AG10803 (cell line): ENCODE measurements at regions not wholly inside any gene's neighbourhood (a gene's known extent, or its start where the extent isn't known, plus 50 kb on each side); places are given as distances from the start of the nearest gene placed in this dataset.

Experiments
- DNase-seq: peaks from one replicate; pipeline ENCODE4 v3.0.0; 2010; ENCODE audit warnings: low read depth
- H3K4me3 ChIP-seq: 2 replicates; pipeline ENCODE4 v1.5.1; 2011; ENCODE audit warnings: mild to moderate bottlenecking, low read length, control low read depth
- TF ChIP-seq, protein P1 (sequence below): conservative IDR thresholded peaks from 2 replicates; pipeline ENCODE4 v1.5.1; 2011; ENCODE audit warnings: mild to moderate bottlenecking, low read length, control low read depth, inconsistent platforms

GRCh38 chr6:14499841-14500240 lies 382.3 kb downstream of the CD83 start:
- peak; percentile 90 for DNase-seq
- peak overlapping the region; percentile 23; the same call in 1 of the 2 replicates for H3K4me3 ChIP-seq
- TF ChIP-seq, protein P1, sequence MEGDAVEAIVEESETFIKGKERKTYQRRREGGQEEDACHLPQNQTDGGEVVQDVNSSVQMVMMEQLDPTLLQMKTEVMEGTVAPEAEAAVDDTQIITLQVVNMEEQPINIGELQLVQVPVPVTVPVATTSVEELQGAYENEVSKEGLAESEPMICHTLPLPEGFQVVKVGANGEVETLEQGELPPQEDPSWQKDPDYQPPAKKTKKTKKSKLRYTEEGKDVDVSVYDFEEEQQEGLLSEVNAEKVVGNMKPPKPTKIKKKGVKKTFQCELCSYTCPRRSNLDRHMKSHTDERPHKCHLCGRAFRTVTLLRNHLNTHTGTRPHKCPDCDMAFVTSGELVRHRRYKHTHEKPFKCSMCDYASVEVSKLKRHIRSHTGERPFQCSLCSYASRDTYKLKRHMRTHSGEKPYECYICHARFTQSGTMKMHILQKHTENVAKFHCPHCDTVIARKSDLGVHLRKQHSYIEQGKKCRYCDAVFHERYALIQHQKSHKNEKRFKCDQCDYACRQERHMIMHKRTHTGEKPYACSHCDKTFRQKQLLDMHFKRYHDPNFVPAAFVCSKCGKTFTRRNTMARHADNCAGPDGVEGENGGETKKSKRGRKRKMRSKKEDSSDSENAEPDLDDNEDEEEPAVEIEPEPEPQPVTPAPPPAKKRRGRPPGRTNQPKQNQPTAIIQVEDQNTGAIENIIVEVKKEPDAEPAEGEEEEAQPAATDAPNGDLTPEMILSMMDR: peak; percentile 27; the same call in 1 of the 2 replicates

DNA sequence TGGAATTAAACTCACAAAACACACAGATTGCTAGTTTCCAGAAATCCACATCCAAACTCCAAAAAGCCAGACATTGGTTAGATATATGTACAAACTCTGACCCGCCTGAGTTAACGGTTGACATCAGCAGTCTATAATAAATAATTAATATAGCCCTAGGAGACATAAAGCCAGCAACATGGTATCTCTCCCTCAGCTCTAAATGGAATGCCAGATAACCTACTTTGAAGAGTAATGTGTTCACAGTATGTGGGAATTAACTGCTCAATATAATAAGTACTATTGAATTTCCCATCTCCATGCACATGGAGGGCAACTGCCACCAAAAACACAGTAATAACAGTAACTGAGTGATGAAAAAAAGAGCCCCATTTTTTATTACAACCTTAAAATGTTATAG lies 383.2 kb downstream of the CD83 start:
- DNase-seq: no peak
- TF ChIP-seq, protein P1: no peak

GRCh38 chr6:14501240-14501639 lies 383.7 kb downstream of the CD83 start:
- no peak overlapping the region for H3K4me3 ChIP-seq
- no peak for DNase-seq
- TF ChIP-seq, protein P1: no peak

More for the DNA sequence above, 383.2 kb downstream of the CD83 start:
- H3K4me3 ChIP-seq: no peak overlapping the region

DNA sequence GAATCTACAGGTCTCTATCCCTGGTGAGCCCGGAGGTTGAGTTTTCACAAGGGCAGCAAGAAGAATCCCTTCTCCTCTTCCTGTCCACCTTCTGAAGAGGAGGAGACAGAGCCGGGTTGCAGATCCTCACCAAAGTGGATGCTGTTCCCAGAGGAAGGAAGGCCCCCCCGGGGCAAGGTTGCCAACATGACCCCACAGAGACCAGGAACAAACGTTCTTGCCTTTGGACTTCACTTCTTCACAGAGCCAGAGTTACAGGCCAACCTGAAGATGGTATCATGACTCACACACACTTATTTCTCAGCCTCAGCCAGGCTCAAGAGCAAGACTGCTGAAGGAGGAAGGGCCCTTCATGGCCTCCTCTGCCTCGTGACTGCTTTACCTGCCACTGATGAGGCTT lies 384.3 kb downstream of the CD83 start:
- TF ChIP-seq, protein P1: no peak
- H3K4me3 ChIP-seq: no peak overlapping the region
- DNase-seq: no peak

GRCh38 chr6:14502551-14502950 lies 385.0 kb downstream of the CD83 start:
- TF ChIP-seq, protein P1: no peak
- no peak overlapping the region for H3K4me3 ChIP-seq
- no peak for DNase-seq

- H3K4me3 ChIP-seq: no peak overlapping the region
- TF ChIP-seq, protein P1: no peak
- no peak for DNase-seq
Measured at GRCh38 chr6:14505401-14505800, 387.8 kb downstream of the CD83 start.

DNA sequence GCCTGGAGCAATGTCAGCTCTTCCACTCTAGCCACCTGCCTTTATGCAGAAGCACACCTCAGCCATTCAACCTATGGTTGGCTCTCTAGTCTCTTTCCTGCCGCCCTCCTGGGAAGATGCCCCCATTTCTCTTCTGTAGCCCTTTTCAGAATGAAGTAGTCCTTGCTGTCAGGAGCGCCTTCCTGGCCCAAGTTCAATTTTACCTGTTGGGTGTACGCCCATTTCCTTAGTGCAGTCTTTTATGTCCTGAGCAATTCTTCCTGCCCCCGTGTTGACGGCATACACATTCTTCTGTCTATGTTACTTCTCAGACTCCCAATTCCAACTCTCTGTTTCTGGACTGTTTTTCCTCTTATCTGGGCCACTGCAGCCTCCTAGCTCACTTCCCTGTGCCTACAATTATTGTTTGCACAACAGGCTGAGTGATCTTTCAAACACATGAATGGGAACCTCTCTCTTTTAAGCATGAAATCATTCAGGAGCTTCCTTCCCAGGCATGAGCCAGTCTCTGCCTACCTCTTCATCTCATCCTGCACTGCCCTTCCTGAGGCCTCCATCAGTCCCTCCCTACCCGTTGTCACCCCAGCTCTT lies 389.2 kb downstream of the CD83 start:
- no peak for DNase-seq
- H3K4me3 ChIP-seq: no peak overlapping the region
- TF ChIP-seq, protein P1: no peak
